Lung (tissue), 11 donors: ENCODE measurements at regions not wholly inside any gene's neighbourhood (a gene's known extent, or its start where the extent isn't known, plus 50 kb on each side); places are given as distances from the start of the nearest gene placed in this dataset.

Source experiments
- ATAC-seq: fragments of 200-7000 bp; cut with Tn5 transposase; one replicate; pipeline ENCODE4 v1.9.1; 2020; ENCODE audit warnings: moderate number of reproducible peaks; ENCODE audit not compliant: insufficient read depth, low FRiP score
- DNase-seq, 3 donors: peaks; one replicate each; pipeline ENCODE4 v3.0.0-alpha.2; 2013 to 2017
- H3K27ac ChIP-seq, 2 donors: one replicate each; pipeline ENCODE4 v1.5.1; 2013; ENCODE audit warnings: mild to moderate bottlenecking in 2 of 2, moderate library complexity in 2 of 2, control low read depth in 1 of 2, inconsistent platforms in 1 of 2, low read depth in 1 of 2, low read length in 1 of 2
- H3K27me3 ChIP-seq, 3 donors: one replicate each; pipeline ENCODE4 v1.5.1; 2013; ENCODE audit warnings: low read length in 2 of 3; ENCODE audit not compliant: control insufficient read depth in 3 of 3, insufficient read depth in 3 of 3
- H3K36me3 ChIP-seq, 4 donors: one replicate each; pipeline ENCODE4 v1.5.1; 2013; ENCODE audit warnings: low read length in 4 of 4, mild to moderate bottlenecking in 1 of 4, moderate library complexity in 1 of 4; ENCODE audit not compliant: control insufficient read depth in 4 of 4, insufficient read depth in 4 of 4
- H3K4me1 ChIP-seq, 5 donors: one replicate each; pipeline ENCODE4 v1.5.1; 2013; ENCODE audit warnings: low read length in 5 of 5, mild to moderate bottlenecking in 2 of 5, moderate library complexity in 1 of 5; ENCODE audit not compliant: control insufficient read depth in 5 of 5, insufficient read depth in 5 of 5
- H3K4me3 ChIP-seq: one replicate; pipeline ENCODE4 v1.5.1; 2013; ENCODE audit warnings: mild to moderate bottlenecking, control low read depth, moderate library complexity
- H3K9ac ChIP-seq, 2 donors: one replicate each; pipeline ENCODE4 v1.5.1; 2013; ENCODE audit warnings: low read length in 2 of 2, control low read depth in 1 of 2; ENCODE audit not compliant: insufficient read depth in 1 of 2
- H3K9me3 ChIP-seq, 4 donors: one replicate each; pipeline ENCODE4 v1.5.1; 2013; ENCODE audit warnings: low read length in 3 of 4, mild to moderate bottlenecking in 1 of 4, moderate library complexity in 1 of 4; ENCODE audit not compliant: control insufficient read depth in 4 of 4, insufficient read depth in 3 of 4
- WGBS, 2 donors: extraction: QIAGEN DNeasy Blood & Tissue Kit; methylation state at CpG; one replicate each; pipeline ENCODE4 v1.1.7; 2013; 5-methylcytosine and 5-hydroxymethylcytosine counted together
- TF ChIP-seq, protein P1 (sequence below): IDR thresholded peaks from 2 replicates; pipeline ENCODE4 v1.5.1; 2012; ENCODE audit warnings: mild to moderate bottlenecking; ENCODE audit errors: control extremely low read depth, extremely low read depth
- donor health status: control.
- donor health status: control.
- donor health status: Bipolar disorder and iron deficiency.
- donor health status: healthy.
- donor health status: DM: yes; HTN: yes; CAD: no.

- WGBS, 2 donors: 78 to 82% methylated on average over 4 of the region's 4 CpGs
Measured at GRCh38 chr16:11431915-11432465, 86.7 kb downstream of the RMI2 start.

DNA sequence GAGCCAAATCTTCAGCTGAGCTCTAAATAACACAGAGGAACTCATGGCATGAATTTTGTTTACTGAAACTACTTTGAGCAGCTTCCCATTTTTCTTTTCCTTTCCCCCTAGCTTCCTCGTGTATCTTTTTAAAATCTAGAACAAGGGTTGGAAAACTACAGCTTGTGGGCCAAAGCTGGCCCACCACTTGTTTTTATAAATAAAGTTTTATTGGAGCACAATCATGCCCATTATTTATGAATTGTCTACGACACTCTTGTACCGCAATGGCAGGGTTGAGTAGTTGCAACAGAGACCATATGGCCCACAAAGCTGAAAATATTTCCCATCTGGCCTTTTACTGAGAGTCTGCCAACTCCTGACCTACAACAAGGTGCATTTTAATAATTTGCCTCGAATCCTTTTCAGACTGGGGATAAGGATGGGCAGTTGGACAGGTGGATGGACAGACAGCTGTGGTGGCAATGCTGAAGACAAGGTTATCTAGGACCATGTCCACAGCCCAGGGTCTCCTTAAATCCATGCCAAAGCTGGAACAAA is 87.7 kb downstream of the RMI2 start:
- H3K9ac ChIP-seq: no peak overlapping the region
- no peak overlapping the region for H3K27ac ChIP-seq
- H3K4me1 ChIP-seq: no peaks in the 10 kb centered on the region
- no peaks in the 10 kb centered on the region for H3K36me3 ChIP-seq
- peaks cover 0 to 3% (median 0%) of the 10 kb centered on the region in 3 donors for H3K27me3 ChIP-seq
- ATAC-seq (no peak), DNase-seq (no peak)
- TF ChIP-seq, protein P1, sequence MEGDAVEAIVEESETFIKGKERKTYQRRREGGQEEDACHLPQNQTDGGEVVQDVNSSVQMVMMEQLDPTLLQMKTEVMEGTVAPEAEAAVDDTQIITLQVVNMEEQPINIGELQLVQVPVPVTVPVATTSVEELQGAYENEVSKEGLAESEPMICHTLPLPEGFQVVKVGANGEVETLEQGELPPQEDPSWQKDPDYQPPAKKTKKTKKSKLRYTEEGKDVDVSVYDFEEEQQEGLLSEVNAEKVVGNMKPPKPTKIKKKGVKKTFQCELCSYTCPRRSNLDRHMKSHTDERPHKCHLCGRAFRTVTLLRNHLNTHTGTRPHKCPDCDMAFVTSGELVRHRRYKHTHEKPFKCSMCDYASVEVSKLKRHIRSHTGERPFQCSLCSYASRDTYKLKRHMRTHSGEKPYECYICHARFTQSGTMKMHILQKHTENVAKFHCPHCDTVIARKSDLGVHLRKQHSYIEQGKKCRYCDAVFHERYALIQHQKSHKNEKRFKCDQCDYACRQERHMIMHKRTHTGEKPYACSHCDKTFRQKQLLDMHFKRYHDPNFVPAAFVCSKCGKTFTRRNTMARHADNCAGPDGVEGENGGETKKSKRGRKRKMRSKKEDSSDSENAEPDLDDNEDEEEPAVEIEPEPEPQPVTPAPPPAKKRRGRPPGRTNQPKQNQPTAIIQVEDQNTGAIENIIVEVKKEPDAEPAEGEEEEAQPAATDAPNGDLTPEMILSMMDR: no peak
- no peak overlapping the region for H3K4me3 ChIP-seq
- WGBS, 2 donors: 74 to 75% methylated on average over 4 of the region's 4 CpGs
- peaks cover 0 to 10% (median 0%) of the 10 kb centered on the region in 4 donors for H3K9me3 ChIP-seq

More at GRCh38 chr16:11431915-11432465, 86.7 kb downstream of the RMI2 start:
- Histone ChIP-seq H3K27ac (no peak overlapping the region), H3K36me3 (no peaks in the 10 kb centered on the region), H3K27me3 (peaks cover 0 to 3% (median 0%) of the 10 kb centered on the region in 3 donors), H3K4me3 (no peak overlapping the region), H3K4me1 (no peaks in the 10 kb centered on the region), H3K9me3 (peaks cover 0 to 10% (median 0%) of the 10 kb centered on the region in 4 donors), H3K9ac (no peak overlapping the region)
- no peak for ATAC-seq
- TF ChIP-seq, protein P1: no peak
- no peak for DNase-seq

DNA sequence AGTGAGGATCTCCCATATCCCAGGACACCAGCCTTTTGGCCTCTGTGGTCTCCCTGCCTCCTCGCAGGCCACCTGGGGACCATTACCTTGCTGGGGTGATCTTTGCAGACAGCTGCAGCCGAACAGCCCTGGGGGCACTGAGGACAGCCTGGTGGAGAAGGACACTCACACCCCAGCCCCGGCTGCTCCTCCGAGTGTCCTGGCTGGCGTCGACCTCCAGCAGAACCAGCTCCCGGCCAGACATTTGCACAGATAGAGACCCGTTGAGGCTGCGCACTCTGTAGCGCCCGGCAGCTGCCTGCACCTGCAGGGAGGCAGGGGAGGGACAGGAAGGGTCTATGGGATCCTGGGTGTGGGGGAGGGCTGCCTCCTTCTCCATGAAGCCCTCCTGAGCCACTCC is 90.3 kb downstream of the RMI2 start:
- Histone ChIP-seq H3K4me1 (no peaks in the 10 kb centered on the region), H3K27ac (no peak overlapping the region), H3K9me3 (peaks cover 0 to 19% (median 5%) of the 10 kb centered on the region in 4 donors), H3K27me3 (peaks cover 0 to 3% (median 0%) of the 10 kb centered on the region in 3 donors), H3K9ac (no peak overlapping the region), H3K4me3 (no peak overlapping the region), H3K36me3 (no peaks in the 10 kb centered on the region)
- WGBS, 2 donors: 78 to 89% methylated on average over 11 of the region's 11 CpGs
- DNase-seq: no peak
- ATAC-seq: no peak
- TF ChIP-seq, protein P1: no peak
